Upper lobe of left lung (tissue), 6 donors: ENCODE measurements at regions not wholly inside any gene's neighbourhood (a gene's known extent, or its start where the extent isn't known, plus 50 kb on each side); places are given as distances from the start of the nearest gene placed in this dataset.

Experiments used
- ATAC-seq, 2 donors: fragments of 200-7000 bp; cut with Tn5 transposase; one replicate each; pipeline ENCODE4 v1.9.1; 2022; ENCODE audit warnings: mild to moderate bottlenecking in 2 of 2, moderate library complexity in 2 of 2; ENCODE audit not compliant: low FRiP score in 2 of 2
- DNase-seq, 2 donors: peaks; one replicate each; pipeline ENCODE4 v3.0.0-alpha.2; 2019 to 2020
- H3K27ac ChIP-seq, 4 donors: fragments of 200-600 bp; sonication (generic); one replicate each; pipeline ENCODE4 v1.5.1; 2016 to 2019
- H3K27me3 ChIP-seq, 4 donors: fragments of 200-600 bp; sonication (generic); one replicate each; pipeline ENCODE4 v1.5.1; 2017 to 2019
- H3K36me3 ChIP-seq, 4 donors: fragments of 200-600 bp; sonication (generic); one replicate each; pipeline ENCODE4 v1.5.1; 2016 to 2019
- H3K4me1 ChIP-seq, 4 donors: fragments of 200-600 bp; sonication (generic); one replicate each; pipeline ENCODE4 v1.5.1; 2018 to 2019
- H3K4me3 ChIP-seq, 4 donors: fragments of 200-600 bp; sonication (generic); one replicate each; pipeline ENCODE4 v1.5.1; 2017 to 2019; ENCODE audit warnings: mild to moderate bottlenecking in 2 of 4, moderate library complexity in 1 of 4
- H3K9me3 ChIP-seq, 4 donors: fragments of 200-600 bp; sonication (generic); one replicate each; pipeline ENCODE4 v1.5.1; 2018 to 2019
- EP300 ChIP-seq, 4 donors: sonication (generic); formaldehyde crosslinking; IDR thresholded peaks; one replicate each; pipeline ENCODE4 v1.5.1; 2017; ENCODE audit warnings: antibody characterized with exemption in 4 of 4, control low read depth in 2 of 4
- POLR2A ChIP-seq, 4 donors: fragments of 450-650 bp; IDR thresholded peaks; one replicate each; pipeline ENCODE4 v1.5.1; 2016 to 2017; ENCODE audit warnings: antibody characterized with exemption in 4 of 4, mild to moderate bottlenecking in 2 of 4
- POLR2AphosphoS5 ChIP-seq, 2 donors: sonication (generic); formaldehyde crosslinking; IDR thresholded peaks; one replicate each; pipeline ENCODE4 v1.5.1; 2017; ENCODE audit warnings: antibody characterized with exemption in 2 of 2
- WGBS, 2 donors: methylation state at CpG; one replicate each; pipeline ENCODE4 v1.1.5; 2017 to 2018; 5-methylcytosine and 5-hydroxymethylcytosine counted together
- TF ChIP-seq, protein P1 (sequence below), 6 experiments: fragments of 450-650 bp in 4 of 6; fragments of 200-600 bp in 2 of 6; sonication (generic) in 2 of 6; IDR thresholded peaks; one replicate each; pipeline ENCODE4 v1.5.1; 2016 to 2019; ENCODE audit warnings: antibody characterized with exemption in 6 of 6
- donor health status: DM: no; HTN: no; CAD: no; lungs with moderate emphysema.
- donor health status: DM: no; HTN: yes; CAD: no; lungs with severe emphysema.

GRCh38 chr18:54742120-54742519 is 86.2 kb upstream of the RAB27B start:
- H3K27me3 ChIP-seq: no peaks in the 10 kb centered on the region
- H3K27ac ChIP-seq: no peak overlapping the region
- no peak for DNase-seq
- H3K9me3 ChIP-seq: no peaks in the 10 kb centered on the region
- TF ChIP-seq, protein P1, sequence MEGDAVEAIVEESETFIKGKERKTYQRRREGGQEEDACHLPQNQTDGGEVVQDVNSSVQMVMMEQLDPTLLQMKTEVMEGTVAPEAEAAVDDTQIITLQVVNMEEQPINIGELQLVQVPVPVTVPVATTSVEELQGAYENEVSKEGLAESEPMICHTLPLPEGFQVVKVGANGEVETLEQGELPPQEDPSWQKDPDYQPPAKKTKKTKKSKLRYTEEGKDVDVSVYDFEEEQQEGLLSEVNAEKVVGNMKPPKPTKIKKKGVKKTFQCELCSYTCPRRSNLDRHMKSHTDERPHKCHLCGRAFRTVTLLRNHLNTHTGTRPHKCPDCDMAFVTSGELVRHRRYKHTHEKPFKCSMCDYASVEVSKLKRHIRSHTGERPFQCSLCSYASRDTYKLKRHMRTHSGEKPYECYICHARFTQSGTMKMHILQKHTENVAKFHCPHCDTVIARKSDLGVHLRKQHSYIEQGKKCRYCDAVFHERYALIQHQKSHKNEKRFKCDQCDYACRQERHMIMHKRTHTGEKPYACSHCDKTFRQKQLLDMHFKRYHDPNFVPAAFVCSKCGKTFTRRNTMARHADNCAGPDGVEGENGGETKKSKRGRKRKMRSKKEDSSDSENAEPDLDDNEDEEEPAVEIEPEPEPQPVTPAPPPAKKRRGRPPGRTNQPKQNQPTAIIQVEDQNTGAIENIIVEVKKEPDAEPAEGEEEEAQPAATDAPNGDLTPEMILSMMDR (IDR thresholded peaks at IDR 0.05): no peak
- TF ChIP-seq EP300 (IDR thresholded peaks at IDR 0.05) (no peak), POLR2AphosphoS5 (IDR thresholded peaks at IDR 0.05) (no peak), POLR2A (IDR thresholded peaks at IDR 0.05) (no peak)
- peak in 1 of 2 donors; percentile 58 for ATAC-seq
- no peaks in the 10 kb centered on the region for H3K4me1 ChIP-seq
- 79 to 92% methylated on average over 4 of the region's 4 CpGs for WGBS, 2 donors
- no peaks in the 10 kb centered on the region for H3K36me3 ChIP-seq
- H3K4me3 ChIP-seq: no peak overlapping the region

DNA sequence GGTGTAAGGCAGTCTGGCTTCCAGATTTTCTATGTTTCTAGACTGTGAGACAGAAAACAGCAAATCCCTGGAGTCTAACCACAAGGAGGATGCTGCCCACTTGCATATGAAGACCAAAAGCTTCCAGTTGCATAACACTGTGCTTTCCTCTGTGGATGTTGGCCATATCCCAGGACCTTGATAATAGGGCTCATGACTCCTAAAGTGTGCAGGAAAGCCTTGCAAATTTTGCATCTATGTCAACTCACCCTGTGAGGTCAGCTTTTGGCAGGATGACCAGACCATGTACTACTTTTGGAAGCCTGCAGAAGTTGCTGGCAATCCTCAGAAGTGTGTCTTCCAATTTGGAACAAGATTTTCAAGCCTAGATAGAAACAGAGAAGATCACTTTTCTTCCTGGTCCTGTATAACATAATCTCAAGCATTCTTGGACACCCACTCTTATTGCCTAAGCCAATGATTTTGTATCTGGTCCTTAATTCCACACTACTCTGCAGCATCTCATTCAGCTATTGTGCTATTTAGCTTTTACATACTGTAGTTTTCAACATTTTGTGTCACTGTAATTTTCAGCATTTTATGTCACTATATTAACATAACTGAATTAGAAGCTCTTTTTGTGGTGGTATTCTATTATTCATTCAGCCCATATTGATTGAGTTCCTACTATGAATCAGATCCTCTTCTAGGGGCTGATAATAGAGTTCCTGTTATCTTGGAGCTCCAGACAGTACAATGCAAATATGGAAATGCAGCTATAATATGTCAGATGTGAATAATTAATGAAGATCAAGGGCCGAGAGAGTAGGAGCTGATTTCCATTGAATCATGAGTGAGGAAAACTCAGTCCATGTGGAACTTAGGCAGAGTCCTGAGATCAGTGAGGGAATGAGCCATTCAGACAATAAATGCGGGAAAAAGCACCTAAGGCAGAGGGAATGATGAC is 85.3 kb upstream of the RAB27B start:
- H3K4me3 ChIP-seq: no peak overlapping the region
- H3K36me3 ChIP-seq: no peaks in the 10 kb centered on the region
- DNase-seq (no peak), ATAC-seq (peak; percentile 49 to 96)
- WGBS, 2 donors: 75 to 83% methylated on average over 2 of the region's 2 CpGs
- no peak for TF ChIP-seq POLR2A (IDR thresholded peaks at IDR 0.05)
- no peak for TF ChIP-seq POLR2AphosphoS5 (IDR thresholded peaks at IDR 0.05)
- no peak for TF ChIP-seq EP300 (IDR thresholded peaks at IDR 0.05)
- TF ChIP-seq, protein P1 (IDR thresholded peaks at IDR 0.05): no peak
- no peaks in the 10 kb centered on the region for H3K4me1 ChIP-seq
- H3K27me3 ChIP-seq: no peaks in the 10 kb centered on the region
- no peak overlapping the region for H3K27ac ChIP-seq
- no peaks in the 10 kb centered on the region for H3K9me3 ChIP-seq

DNA sequence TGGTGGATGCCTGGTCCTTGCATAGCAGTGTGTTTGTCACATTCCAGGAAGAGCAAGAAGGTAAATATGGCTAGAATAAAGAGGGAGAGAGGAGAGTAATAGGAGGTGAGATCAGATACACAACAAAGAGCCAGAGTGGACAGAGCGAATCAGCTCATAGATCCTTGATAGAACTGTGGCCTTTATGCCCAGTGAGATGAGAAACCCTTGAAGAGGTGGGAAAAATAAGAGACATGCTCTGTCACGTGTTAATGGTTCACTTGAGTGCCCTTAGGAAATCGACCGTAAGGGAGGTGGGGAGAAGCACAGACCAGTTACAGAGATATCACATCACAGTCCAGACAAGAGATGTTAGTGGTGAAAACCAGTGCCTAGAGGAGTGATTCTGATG is 84.7 kb upstream of the RAB27B start:
- TF ChIP-seq POLR2A (IDR thresholded peaks at IDR 0.05): no peak
- no peak for TF ChIP-seq POLR2AphosphoS5 (IDR thresholded peaks at IDR 0.05)
- TF ChIP-seq, protein P1 (IDR thresholded peaks at IDR 0.05): no peak
- TF ChIP-seq EP300 (IDR thresholded peaks at IDR 0.05): no peak
- no peak for DNase-seq
- Histone ChIP-seq H3K9me3 (no peaks in the 10 kb centered on the region), H3K36me3 (no peaks in the 10 kb centered on the region), H3K4me1 (no peaks in the 10 kb centered on the region), H3K27me3 (no peaks in the 10 kb centered on the region), H3K27ac (no peak overlapping the region), H3K4me3 (no peak overlapping the region)
- 75 to 76% methylated on average over 4 of the region's 4 CpGs for WGBS, 2 donors
- no peak for ATAC-seq

- H3K27ac ChIP-seq: no peak overlapping the region
- H3K4me3 ChIP-seq: no peak overlapping the region
- no peaks in the 10 kb centered on the region for H3K4me1 ChIP-seq
- 88 to 93% methylated on average over 3 of the region's 3 CpGs for WGBS, 2 donors
- no peaks in the 10 kb centered on the region for H3K9me3 ChIP-seq
- DNase-seq (no peak), ATAC-seq (no peak)
- TF ChIP-seq, protein P1 (IDR thresholded peaks at IDR 0.05): no peak
- TF ChIP-seq POLR2AphosphoS5 (IDR thresholded peaks at IDR 0.05): no peak
- TF ChIP-seq EP300 (IDR thresholded peaks at IDR 0.05): no peak
- no peak for TF ChIP-seq POLR2A (IDR thresholded peaks at IDR 0.05)
- no peaks in the 10 kb centered on the region for H3K27me3 ChIP-seq
- H3K36me3 ChIP-seq: no peaks in the 10 kb centered on the region
Observed at GRCh38 chr18:54749291-54749690, 79.0 kb upstream of the RAB27B start.

- WGBS, 2 donors: 61 to 73% methylated on average over 2 of the region's 2 CpGs
Observed at GRCh38 chr18:54750350-54750749, 77.9 kb upstream of the RAB27B start.

More at GRCh38 chr18:54750350-54750749, 77.9 kb upstream of the RAB27B start:
- Histone ChIP-seq H3K4me3 (no peak overlapping the region), H3K9me3 (no peaks in the 10 kb centered on the region), H3K27ac (no peak overlapping the region), H3K4me1 (no peaks in the 10 kb centered on the region), H3K27me3 (no peaks in the 10 kb centered on the region), H3K36me3 (no peaks in the 10 kb centered on the region)
- TF ChIP-seq, protein P1 (IDR thresholded peaks at IDR 0.05): no peak
- TF ChIP-seq EP300 (IDR thresholded peaks at IDR 0.05) (no peak), POLR2A (IDR thresholded peaks at IDR 0.05) (no peak), POLR2AphosphoS5 (IDR thresholded peaks at IDR 0.05) (no peak)
- no peak for ATAC-seq
- DNase-seq: no peak
